A673 (cell line): ENCODE measurements at regions not wholly inside any gene's neighbourhood (a gene's known extent, or its start where the extent isn't known, plus 50 kb on each side); places are given as distances from the start of the nearest gene placed in this dataset.

Experiments
- CTCF ChIP-seq: fragments of 300-800, 200-600 bp; sonication (generic); conservative IDR thresholded peaks from 2 replicates; pipeline ENCODE4 v1.5.1; 2017; ENCODE audit warnings: low read depth, mild to moderate bottlenecking, antibody characterized with exemption, low read length, moderate library complexity, mixed read lengths
- EZH2 ChIP-seq: fragments of 200-600 bp; sonication (generic); IDR thresholded peaks from 2 replicates; pipeline ENCODE4 v1.6.1; 2017; ENCODE audit warnings: borderline replicate concordance, low read depth, mild to moderate bottlenecking, mixed read lengths, antibody characterized with exemption, low read length; ENCODE audit not compliant: poor library complexity, severe bottlenecking

- TF ChIP-seq CTCF: no peak
- no peak for TF ChIP-seq EZH2
These were observed 188.4 kb upstream of the GNPDA2 start for GRCh38 chr4:44914748-44915147.
